ENCODE measurements at regions not wholly inside any gene's neighbourhood (a gene's known extent, or its start where the extent isn't known, plus 50 kb on each side); places are given as distances from the start of the nearest gene placed in this dataset.

DNA sequence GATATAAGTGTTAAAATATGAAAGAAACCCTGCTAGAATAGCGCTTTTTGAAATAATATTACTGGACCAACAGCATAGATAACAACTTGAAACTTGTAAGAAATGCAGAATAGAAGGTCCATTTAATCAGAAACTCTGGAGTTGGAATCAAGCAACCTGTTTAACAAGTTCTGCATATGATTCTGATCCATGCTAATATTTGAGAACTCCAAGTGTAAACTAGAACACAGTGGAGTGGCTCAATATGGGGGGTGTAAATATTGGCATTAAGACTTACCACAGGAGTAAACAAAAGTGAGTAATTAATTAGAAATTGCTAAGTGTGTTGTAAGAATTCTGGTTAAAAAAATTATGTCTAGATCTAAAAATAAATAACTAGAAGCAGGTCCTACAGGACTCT, 151.2 kb downstream of the SLITRK1 start:
- TF ChIP-seq, protein P1, sequence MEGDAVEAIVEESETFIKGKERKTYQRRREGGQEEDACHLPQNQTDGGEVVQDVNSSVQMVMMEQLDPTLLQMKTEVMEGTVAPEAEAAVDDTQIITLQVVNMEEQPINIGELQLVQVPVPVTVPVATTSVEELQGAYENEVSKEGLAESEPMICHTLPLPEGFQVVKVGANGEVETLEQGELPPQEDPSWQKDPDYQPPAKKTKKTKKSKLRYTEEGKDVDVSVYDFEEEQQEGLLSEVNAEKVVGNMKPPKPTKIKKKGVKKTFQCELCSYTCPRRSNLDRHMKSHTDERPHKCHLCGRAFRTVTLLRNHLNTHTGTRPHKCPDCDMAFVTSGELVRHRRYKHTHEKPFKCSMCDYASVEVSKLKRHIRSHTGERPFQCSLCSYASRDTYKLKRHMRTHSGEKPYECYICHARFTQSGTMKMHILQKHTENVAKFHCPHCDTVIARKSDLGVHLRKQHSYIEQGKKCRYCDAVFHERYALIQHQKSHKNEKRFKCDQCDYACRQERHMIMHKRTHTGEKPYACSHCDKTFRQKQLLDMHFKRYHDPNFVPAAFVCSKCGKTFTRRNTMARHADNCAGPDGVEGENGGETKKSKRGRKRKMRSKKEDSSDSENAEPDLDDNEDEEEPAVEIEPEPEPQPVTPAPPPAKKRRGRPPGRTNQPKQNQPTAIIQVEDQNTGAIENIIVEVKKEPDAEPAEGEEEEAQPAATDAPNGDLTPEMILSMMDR (IDR thresholded peaks at IDR 0.05), result no peak
- no peak for TF ChIP-seq EZH2 (IDR thresholded peaks at IDR 0.05; ENCODE audit: borderline replicate concordance, insufficient read depth, low read depth, low read length, poor library complexity, severe bottlenecking)
